ENCODE measurements at regions not wholly inside any gene's neighbourhood (a gene's known extent, or its start where the extent isn't known, plus 50 kb on each side); places are given as distances from the start of the nearest gene placed in this dataset.

GRCh38 chr11:15697437-15698236 is 582.9 kb downstream of the INSC start:
- no peak for FAIRE-seq

GRCh38 chr11:15698855-15699254 is 584.1 kb downstream of the INSC start:
- H3K9me3 ChIP-seq (ENCODE audit: control insufficient read depth in 2 of 3, insufficient read depth in 1 of 3, low read length in 3 of 3) = no peaks in the 10 kb centered on the region
- intact Hi-C loops (cut with DNase I) = no loop called here

More at GRCh38 chr11:15697437-15698236, 582.9 kb downstream of the INSC start:
- Histone ChIP-seq H3K27me3 (ENCODE audit: control insufficient read depth, insufficient read depth, low read length) (no peaks in the 10 kb centered on the region), H3K9ac (ENCODE audit: low read length in 3 of 3) (no peak overlapping the region), H3K9me3 (ENCODE audit: control insufficient read depth in 2 of 3, insufficient read depth in 1 of 3, low read length in 3 of 3) (no peaks in the 10 kb centered on the region), H3K4me1 (ENCODE audit: control insufficient read depth in 2 of 3, insufficient read depth in 2 of 3, low read depth in 1 of 3, low read length in 3 of 3) (no peaks in the 10 kb centered on the region), H3K4me3 (ENCODE audit: low read length in 3 of 3) (no peak overlapping the region), H3K36me3 (ENCODE audit: control insufficient read depth in 2 of 3, insufficient read depth in 3 of 3, low read length in 3 of 3) (no peaks in the 10 kb centered on the region), H3K27ac (ENCODE audit: low read depth in 2 of 2, low read length in 2 of 2) (no peak overlapping the region)
- intact Hi-C loops (cut with DNase I) = no loop called here
- TF ChIP-seq CTCF (IDR thresholded peaks at IDR 0.05; ENCODE audit: borderline replicate concordance, extremely low read depth, insufficient read depth) = no peak
- no peak for DNase-seq

GRCh38 chr11:15699978-15700377 is 585.3 kb downstream of the INSC start:
- Histone ChIP-seq H3K4me1 (ENCODE audit: control insufficient read depth in 2 of 3, insufficient read depth in 2 of 3, low read depth in 1 of 3, low read length in 3 of 3) (no peaks in the 10 kb centered on the region), H3K27me3 (ENCODE audit: control insufficient read depth, insufficient read depth, low read length) (no peaks in the 10 kb centered on the region), H3K36me3 (ENCODE audit: control insufficient read depth in 2 of 3, insufficient read depth in 3 of 3, low read length in 3 of 3) (no peaks in the 10 kb centered on the region), H3K4me3 (ENCODE audit: low read length in 3 of 3) (no peak overlapping the region), H3K9ac (ENCODE audit: low read length in 3 of 3) (no peak overlapping the region), H3K9me3 (ENCODE audit: control insufficient read depth in 2 of 3, insufficient read depth in 1 of 3, low read length in 3 of 3) (no peaks in the 10 kb centered on the region), H3K27ac (ENCODE audit: low read depth in 2 of 2, low read length in 2 of 2) (no peak overlapping the region)
- intact Hi-C loops (cut with DNase I) = no loop called here
- DNase-seq = no peak
- no peak for FAIRE-seq
- TF ChIP-seq CTCF (IDR thresholded peaks at IDR 0.05; ENCODE audit: borderline replicate concordance, extremely low read depth, insufficient read depth) = no peak

More at GRCh38 chr11:15698855-15699254, 584.1 kb downstream of the INSC start:
- Histone ChIP-seq H3K4me1 (ENCODE audit: control insufficient read depth in 2 of 3, insufficient read depth in 2 of 3, low read depth in 1 of 3, low read length in 3 of 3) (no peaks in the 10 kb centered on the region), H3K27me3 (ENCODE audit: control insufficient read depth, insufficient read depth, low read length) (no peaks in the 10 kb centered on the region), H3K9ac (ENCODE audit: low read length in 3 of 3) (no peak overlapping the region), H3K36me3 (ENCODE audit: control insufficient read depth in 2 of 3, insufficient read depth in 3 of 3, low read length in 3 of 3) (no peaks in the 10 kb centered on the region), H3K4me3 (ENCODE audit: low read length in 3 of 3) (no peak overlapping the region), H3K27ac (ENCODE audit: low read depth in 2 of 2, low read length in 2 of 2) (no peak overlapping the region)
- FAIRE-seq (no peak), DNase-seq (no peak)
- no peak for TF ChIP-seq CTCF (IDR thresholded peaks at IDR 0.05; ENCODE audit: borderline replicate concordance, extremely low read depth, insufficient read depth)
